OCI-LY1 (cell line): ENCODE measurements at regions not wholly inside any gene's neighbourhood (a gene's known extent, or its start where the extent isn't known, plus 50 kb on each side); places are given as distances from the start of the nearest gene placed in this dataset.

Experiments used
- H2AFZ ChIP-seq: fragments of 200-600 bp; sonication (generic), shearing (Covaris generic); 2 replicates; pipeline ENCODE4 v1.6.0; 2014; ENCODE audit warnings: antibody characterized with exemption, mild to moderate bottlenecking, low read length
- H3F3A ChIP-seq: fragments of 200-600 bp; sonication (generic), shearing (Covaris generic); 2 replicates; pipeline ENCODE4 v1.6.0; 2014; ENCODE audit warnings: mild to moderate bottlenecking, antibody characterized with exemption, low read length, moderate library complexity; ENCODE audit not compliant: insufficient read depth
- H3K27ac ChIP-seq: fragments of 200-600 bp; sonication (generic); 2 replicates; pipeline ENCODE4 v1.5.1; 2014; ENCODE audit warnings: low read length, mixed run types, mild to moderate bottlenecking, low read depth; ENCODE audit not compliant: poor library complexity, severe bottlenecking
- H3K27me3 ChIP-seq: fragments of 200-600 bp; sonication (generic); 2 replicates; pipeline ENCODE4 v1.6.0; 2014; ENCODE audit warnings: antibody characterized with exemption, mild to moderate bottlenecking, low read length, moderate library complexity; ENCODE audit not compliant: insufficient read depth
- H3K36me3 ChIP-seq: fragments of 200-600 bp; sonication (generic); 2 replicates; pipeline ENCODE4 v1.6.1; 2014; ENCODE audit warnings: mild to moderate bottlenecking, antibody characterized with exemption, low read length, moderate library complexity, mixed read lengths; ENCODE audit not compliant: insufficient read depth
- H3K4me1 ChIP-seq: fragments of 200-600 bp; sonication (generic); 2 replicates; pipeline ENCODE4 v1.5.1; 2014; ENCODE audit warnings: mild to moderate bottlenecking, low read length, moderate library complexity; ENCODE audit not compliant: insufficient read depth, severe bottlenecking
- H3K4me2 ChIP-seq: fragments of 200-600 bp; sonication (generic), shearing (Covaris generic); 2 replicates; pipeline ENCODE4 v1.6.1; 2014; ENCODE audit warnings: low read length
- H3K4me3 ChIP-seq: fragments of 200-600 bp; sonication (generic); 2 replicates; pipeline ENCODE4 v1.5.1; 2014; ENCODE audit warnings: low read length, low read depth, mild to moderate bottlenecking, mixed read lengths; ENCODE audit not compliant: poor library complexity, severe bottlenecking
- H3K79me2 ChIP-seq: fragments of 200-600 bp; shearing (Covaris generic); 2 replicates; pipeline ENCODE4 v1.6.1; 2016; ENCODE audit warnings: mixed run types, low read length, mixed read lengths; ENCODE audit not compliant: insufficient read depth
- H3K9ac ChIP-seq: fragments of 200-600 bp; sonication (generic), shearing (Covaris generic); 2 replicates; pipeline ENCODE4 v1.6.1; 2014; ENCODE audit warnings: mild to moderate bottlenecking, low read length, mixed read lengths
- H3K9me2 ChIP-seq: fragments of 200-600 bp; sonication (generic), shearing (Covaris generic); 2 replicates; pipeline ENCODE4 v1.6.1; 2014; ENCODE audit warnings: low read depth, mild to moderate bottlenecking, low read length, mixed read lengths
- H3K9me3 ChIP-seq: fragments of 200-600 bp; shearing (Covaris generic); 2 replicates; pipeline ENCODE4 v1.6.1; 2014; ENCODE audit warnings: low read length, mixed read lengths
- H4K20me1 ChIP-seq: fragments of 200-600 bp; sonication (generic), shearing (Covaris generic); 2 replicates; pipeline ENCODE4 v1.6.0; 2016; ENCODE audit warnings: mild to moderate bottlenecking, low read length; ENCODE audit not compliant: insufficient read depth
- CTCF ChIP-seq: fragments of 200-600 bp; sonication (generic), shearing (Covaris generic); IDR thresholded peaks from 2 replicates; pipeline ENCODE4 v1.5.1; 2017; ENCODE audit warnings: mild to moderate bottlenecking, antibody characterized with exemption, low read length, moderate library complexity, mixed read lengths
- EZH2 ChIP-seq: fragments of 200-600 bp; sonication (generic), shearing (Covaris generic); IDR thresholded peaks from 2 replicates; pipeline ENCODE4 v1.8.0; 2017; ENCODE audit warnings: borderline replicate concordance, mixed run types, mild to moderate bottlenecking, antibody characterized with exemption, low read length, moderate library complexity, mixed read lengths

- Histone ChIP-seq H3K27me3 (no peaks in the 10 kb centered on the region), H3K27ac (no peak overlapping the region), H3K79me2 (no peaks in the 10 kb centered on the region), H3K9me2 (no peaks in the 10 kb centered on the region), H3K4me2 (no peak overlapping the region), H4K20me1 (no peaks in the 10 kb centered on the region), H3K36me3 (no peaks in the 10 kb centered on the region), H2AFZ (no peak overlapping the region), H3K9ac (no peak overlapping the region), H3F3A (no peaks in the 10 kb centered on the region), H3K4me3 (no peak overlapping the region), H3K4me1 (no peaks in the 10 kb centered on the region), H3K9me3 (peaks cover 3% of the 10 kb centered on the region; the same call in 1 of the 2 replicates)
- TF ChIP-seq EZH2 (no peak), CTCF (no peak)
These were observed 122.4 kb upstream of the MSX2 start for GRCh38 chr5:174601946-174602345.

GRCh38 chr5:174606153-174606552, 118.2 kb upstream of the MSX2 start:
- Histone ChIP-seq H3K9ac (no peak overlapping the region), H3K4me3 (no peak overlapping the region), H3K4me2 (no peak overlapping the region), H3K79me2 (no peaks in the 10 kb centered on the region), H3K9me2 (no peaks in the 10 kb centered on the region), H3K9me3 (peaks cover 3% of the 10 kb centered on the region; the same call in 1 of the 2 replicates), H3K27me3 (no peaks in the 10 kb centered on the region), H4K20me1 (no peaks in the 10 kb centered on the region), H3K4me1 (no peaks in the 10 kb centered on the region), H3K36me3 (no peaks in the 10 kb centered on the region), H2AFZ (no peak overlapping the region), H3F3A (no peaks in the 10 kb centered on the region), H3K27ac (no peak overlapping the region)
- no peak for TF ChIP-seq CTCF
- TF ChIP-seq EZH2, result no peak

GRCh38 chr5:174606646-174607045, 117.7 kb upstream of the MSX2 start:
- no peak for TF ChIP-seq CTCF
- no peak for TF ChIP-seq EZH2
- Histone ChIP-seq H3K4me1 (no peaks in the 10 kb centered on the region), H4K20me1 (no peaks in the 10 kb centered on the region), H3K79me2 (no peaks in the 10 kb centered on the region), H3K9ac (no peak overlapping the region), H3K4me2 (no peak overlapping the region), H3K27ac (no peak overlapping the region), H3K36me3 (no peaks in the 10 kb centered on the region), H3K27me3 (no peaks in the 10 kb centered on the region), H3K9me3 (peaks cover 3% of the 10 kb centered on the region; the same call in 1 of the 2 replicates), H2AFZ (no peak overlapping the region), H3F3A (no peaks in the 10 kb centered on the region), H3K9me2 (no peaks in the 10 kb centered on the region), H3K4me3 (no peak overlapping the region)
